Right atrium auricular region (tissue), 2 donors: ENCODE measurements at regions not wholly inside any gene's neighbourhood (a gene's known extent, or its start where the extent isn't known, plus 50 kb on each side); places are given as distances from the start of the nearest gene placed in this dataset.
"Not testable (repeated sequence)": the region's sequence is repeated elsewhere in the genome, so short reads cannot be mapped to it uniquely, and the experiment has no call there.

Experiments used
- DNase-seq: peaks from one replicate; pipeline ENCODE4 v3.0.0-alpha.2; 2019; ENCODE audit warnings: low spot score
- H3K27ac ChIP-seq, 2 donors: fragments of 200-600 bp; sonication (generic); 1 replicate in 1 of 2; 2 replicates in 1 of 2; pipeline ENCODE4 v1.5.1; 2016 to 2019
- H3K27me3 ChIP-seq, 2 donors: fragments of 200-600 bp; sonication (generic); one replicate each; pipeline versions ENCODE4 v1.5.1 to v1.6.0; 2017 to 2019
- H3K36me3 ChIP-seq: fragments of 200-600 bp; sonication (generic); one replicate; pipeline ENCODE4 v1.5.1; 2016
- H3K4me1 ChIP-seq, 2 donors: fragments of 200-600 bp; sonication (generic); one replicate each; pipeline versions ENCODE4 v1.5.1 to v1.6.0; 2017 to 2019
- H3K4me3 ChIP-seq, 2 donors: fragments of 200-600 bp; sonication (generic); 1 replicate in 1 of 2; 2 replicates in 1 of 2; pipeline ENCODE4 v1.5.1; 2017 to 2019; ENCODE audit warnings: mild to moderate bottlenecking in 1 of 2, moderate library complexity in 1 of 2
- H3K9me3 ChIP-seq, 2 donors: fragments of 200-600 bp; sonication (generic); one replicate each; pipeline ENCODE4 v1.5.1; 2019
- TF ChIP-seq, protein P1 (sequence below), 2 donors: fragments of 200-600 bp; sonication (generic); IDR thresholded peaks; one replicate each; pipeline ENCODE4 v1.5.1; 2019; ENCODE audit warnings: antibody characterized with exemption in 2 of 2

DNA sequence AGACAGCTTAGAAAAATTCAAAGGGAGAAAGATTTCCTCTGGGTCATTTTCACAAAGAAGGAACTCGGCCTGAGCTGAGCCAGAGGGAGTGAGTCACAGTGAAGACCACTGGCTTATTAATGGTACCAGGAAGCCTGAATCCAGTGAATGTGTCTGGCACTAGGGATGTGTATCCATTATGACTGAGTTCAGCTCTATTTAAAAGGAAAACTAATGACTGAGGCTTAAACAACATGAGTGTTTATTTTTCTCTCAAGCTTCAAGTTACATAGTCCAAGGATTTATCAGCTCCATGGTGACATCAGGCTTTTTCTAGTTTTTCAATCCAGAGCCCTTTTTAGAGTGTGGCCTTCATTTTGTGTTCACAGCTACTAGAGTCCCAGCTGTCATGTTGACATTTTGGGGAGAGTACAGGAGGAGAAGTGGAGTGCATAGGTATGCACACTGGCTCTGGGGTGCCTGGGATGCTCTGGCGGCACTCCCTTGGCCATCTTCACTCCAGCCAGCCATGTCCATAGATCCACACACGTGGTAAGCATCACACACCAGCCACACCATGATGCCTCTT is 159.5 kb upstream of the ERCC6L2 start:
- H3K9me3 ChIP-seq = no peaks in the 10 kb centered on the region
- no peaks in the 10 kb centered on the region for H3K36me3 ChIP-seq
- DNase-seq = no peak
- no peak overlapping the region for H3K27ac ChIP-seq
- no peaks in the 10 kb centered on the region for H3K27me3 ChIP-seq
- TF ChIP-seq, protein P1, sequence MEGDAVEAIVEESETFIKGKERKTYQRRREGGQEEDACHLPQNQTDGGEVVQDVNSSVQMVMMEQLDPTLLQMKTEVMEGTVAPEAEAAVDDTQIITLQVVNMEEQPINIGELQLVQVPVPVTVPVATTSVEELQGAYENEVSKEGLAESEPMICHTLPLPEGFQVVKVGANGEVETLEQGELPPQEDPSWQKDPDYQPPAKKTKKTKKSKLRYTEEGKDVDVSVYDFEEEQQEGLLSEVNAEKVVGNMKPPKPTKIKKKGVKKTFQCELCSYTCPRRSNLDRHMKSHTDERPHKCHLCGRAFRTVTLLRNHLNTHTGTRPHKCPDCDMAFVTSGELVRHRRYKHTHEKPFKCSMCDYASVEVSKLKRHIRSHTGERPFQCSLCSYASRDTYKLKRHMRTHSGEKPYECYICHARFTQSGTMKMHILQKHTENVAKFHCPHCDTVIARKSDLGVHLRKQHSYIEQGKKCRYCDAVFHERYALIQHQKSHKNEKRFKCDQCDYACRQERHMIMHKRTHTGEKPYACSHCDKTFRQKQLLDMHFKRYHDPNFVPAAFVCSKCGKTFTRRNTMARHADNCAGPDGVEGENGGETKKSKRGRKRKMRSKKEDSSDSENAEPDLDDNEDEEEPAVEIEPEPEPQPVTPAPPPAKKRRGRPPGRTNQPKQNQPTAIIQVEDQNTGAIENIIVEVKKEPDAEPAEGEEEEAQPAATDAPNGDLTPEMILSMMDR (IDR thresholded peaks at IDR 0.05) = no peak
- H3K4me1 ChIP-seq = no peaks in the 10 kb centered on the region
- no peak overlapping the region for H3K4me3 ChIP-seq

DNA sequence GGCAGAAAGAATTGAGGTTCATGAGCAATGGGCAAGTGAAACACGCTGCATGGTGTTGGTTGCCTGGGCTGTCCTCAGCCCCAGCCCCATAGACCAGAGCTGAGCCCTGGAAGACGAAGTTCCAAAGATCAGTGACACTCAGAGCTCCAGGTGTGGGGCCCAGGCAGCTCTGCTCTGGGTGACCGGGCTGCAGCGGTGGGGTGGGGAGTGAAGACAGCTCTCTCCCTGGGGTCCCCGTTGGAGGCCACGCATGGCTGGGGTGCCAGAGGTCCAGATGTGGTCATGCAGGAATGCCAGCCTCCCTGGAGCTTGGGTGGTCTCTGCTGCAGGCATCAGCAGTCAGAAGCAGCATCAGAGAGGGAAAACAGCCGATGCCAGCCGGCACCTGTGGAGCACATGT is 165.0 kb upstream of the ERCC6L2 start:
- Histone ChIP-seq H3K4me1 (no peaks in the 10 kb centered on the region), H3K36me3 (no peaks in the 10 kb centered on the region), H3K27me3 (no peaks in the 10 kb centered on the region), H3K9me3 (no peaks in the 10 kb centered on the region), H3K4me3 (no peak overlapping the region), H3K27ac (no peak overlapping the region)
- no peak for DNase-seq
- TF ChIP-seq, protein P1 (IDR thresholded peaks at IDR 0.05) = no peak

DNA sequence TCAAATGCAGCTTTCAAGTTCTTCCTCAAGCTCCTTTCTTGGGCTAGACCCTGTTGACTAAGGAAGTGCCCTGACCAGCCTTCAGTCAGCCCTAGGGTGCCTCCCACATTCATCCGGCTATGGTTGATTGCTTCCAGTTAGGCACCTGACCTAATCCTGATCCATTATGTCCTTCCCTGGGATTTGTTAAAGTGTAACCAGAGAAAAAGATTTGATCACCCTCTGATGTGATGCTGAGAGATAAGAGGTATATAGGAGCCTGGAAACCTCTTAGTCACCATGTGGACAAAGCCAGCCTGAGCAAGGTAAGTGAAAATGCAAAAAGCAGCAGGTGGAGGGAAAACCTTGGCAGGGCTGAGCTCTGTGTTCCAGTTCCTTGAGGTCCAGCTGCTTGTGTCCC is 178.8 kb upstream of the ERCC6L2 start:
- Histone ChIP-seq H3K4me1 (no peaks in the 10 kb centered on the region), H3K27me3 (no peaks in the 10 kb centered on the region), H3K27ac (no peak overlapping the region), H3K4me3 (no peak overlapping the region), H3K36me3 (no peaks in the 10 kb centered on the region), H3K9me3 (no peaks in the 10 kb centered on the region)
- no peak for DNase-seq
- TF ChIP-seq, protein P1 (IDR thresholded peaks at IDR 0.05) = no peak

DNA sequence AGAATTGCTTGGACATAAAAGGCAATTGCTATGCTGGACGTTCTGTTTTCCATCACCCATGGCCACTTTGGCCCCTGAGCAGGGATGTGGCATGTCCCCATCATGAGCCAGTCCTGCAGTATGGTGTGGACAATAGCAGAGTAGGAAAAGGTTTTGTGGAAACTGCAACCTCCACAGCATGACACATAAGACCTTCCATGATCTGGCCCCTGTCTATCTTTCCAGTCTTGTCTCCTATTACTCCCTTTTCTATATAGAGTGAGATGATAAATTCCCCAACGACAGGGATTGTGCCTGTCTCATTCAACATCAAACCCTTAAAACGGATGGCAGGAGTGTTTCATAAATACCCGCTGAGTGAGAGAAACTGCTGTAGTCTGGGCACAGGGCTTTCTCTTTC is 174.7 kb upstream of the PTCH1 start:
- Histone ChIP-seq H3K36me3 (no peaks in the 10 kb centered on the region), H3K27me3 (no peaks in the 10 kb centered on the region), H3K9me3 (no peaks in the 10 kb centered on the region), H3K27ac (no peak overlapping the region), H3K4me1 (no peaks in the 10 kb centered on the region), H3K4me3 (no peak overlapping the region)
- TF ChIP-seq, protein P1 (IDR thresholded peaks at IDR 0.05) = no peak
- no peak for DNase-seq

DNA sequence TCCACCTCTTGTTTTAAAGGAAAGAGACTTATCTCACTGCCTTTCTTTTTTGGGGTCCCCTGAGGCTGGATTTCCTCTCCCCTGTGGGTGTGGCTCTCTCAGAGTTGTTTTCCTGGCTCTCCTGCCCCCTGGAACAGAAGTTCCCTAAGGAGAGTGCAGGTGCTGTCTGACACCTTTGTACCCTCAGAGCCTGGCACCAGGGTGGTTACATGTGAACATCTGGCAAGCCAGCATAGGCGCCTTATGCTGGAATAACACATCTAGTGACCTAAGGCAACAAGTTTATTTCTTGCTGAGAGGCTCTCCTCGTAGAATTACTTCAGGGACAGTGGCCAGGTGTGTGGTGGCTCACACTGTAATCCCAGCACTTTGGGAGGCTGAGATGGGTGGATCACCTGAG is 172.9 kb upstream of the PTCH1 start:
- Histone ChIP-seq H3K9me3 (no peaks in the 10 kb centered on the region), H3K4me3 (no peak overlapping the region), H3K27me3 (no peaks in the 10 kb centered on the region), H3K4me1 (no peaks in the 10 kb centered on the region), H3K36me3 (no peaks in the 10 kb centered on the region), H3K27ac (no peak overlapping the region)
- TF ChIP-seq, protein P1 (IDR thresholded peaks at IDR 0.05) = no peak
- no peak for DNase-seq

DNA sequence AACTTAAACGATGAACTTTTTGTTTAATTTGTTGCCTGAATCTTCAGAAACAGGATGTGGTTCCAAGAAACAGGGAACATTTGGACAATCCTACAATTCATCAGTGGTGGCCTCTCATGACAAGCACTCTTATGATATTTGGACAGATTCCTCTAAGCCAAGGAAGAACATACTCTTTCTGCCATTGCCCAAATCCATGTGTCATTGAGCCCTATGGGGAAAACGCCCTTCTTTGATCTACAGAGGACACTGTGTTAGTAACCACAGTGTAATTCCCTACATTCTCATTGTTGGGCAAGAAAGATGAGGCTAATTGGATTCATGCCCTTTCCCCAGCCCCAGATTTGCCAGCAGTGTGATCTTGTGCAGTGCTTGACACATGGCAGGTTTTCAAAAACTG is 167.7 kb upstream of the PTCH1 start:
- Histone ChIP-seq H3K27ac (no peak overlapping the region), H3K27me3 (no peaks in the 10 kb centered on the region), H3K9me3 (no peaks in the 10 kb centered on the region), H3K4me3 (no peak overlapping the region), H3K36me3 (no peaks in the 10 kb centered on the region), H3K4me1 (no peaks in the 10 kb centered on the region)
- DNase-seq = no peak
- TF ChIP-seq, protein P1 (IDR thresholded peaks at IDR 0.05) = no peak

DNA sequence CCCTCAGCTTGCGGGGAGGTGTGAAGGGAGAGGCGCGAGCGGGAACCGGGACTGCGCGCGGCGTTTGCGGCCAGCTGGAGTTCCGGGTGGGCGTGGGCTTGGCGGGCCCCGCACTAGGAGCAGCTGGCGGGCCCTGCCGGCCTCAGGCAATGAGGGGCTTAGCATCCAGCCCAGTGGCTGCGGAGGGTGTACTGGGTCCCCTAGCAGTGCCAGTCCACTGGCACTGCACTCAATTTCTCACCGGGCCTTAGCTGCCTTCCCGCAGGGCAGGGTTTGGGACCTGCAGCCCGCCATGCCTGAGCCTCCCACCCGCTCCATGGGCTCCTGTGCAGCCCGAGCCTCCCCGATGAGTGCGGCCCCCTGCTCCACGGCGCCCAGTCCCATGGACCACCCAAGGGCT is 163.5 kb upstream of the PTCH1 start:
- not testable (repeated sequence) for H3K36me3 ChIP-seq, H3K27ac ChIP-seq, H3K9me3 ChIP-seq, H3K4me3 ChIP-seq, H3K4me1 ChIP-seq, DNase-seq, H3K27me3 ChIP-seq
